Transverse colon (tissue), 4 donors: ENCODE measurements at regions not wholly inside any gene's neighbourhood (a gene's known extent, or its start where the extent isn't known, plus 50 kb on each side); places are given as distances from the start of the nearest gene placed in this dataset.

ENCODE experiments used
- DNase-seq: peaks from one replicate; pipeline ENCODE4 v3.0.0-alpha.2; 2019
- H3K27ac ChIP-seq, 4 donors: fragments of 200-600 bp; sonication (generic); 2 replicates each; pipeline ENCODE4 v1.5.1; 2016 to 2018; ENCODE audit warnings: inconsistent platforms in 4 of 4
- H3K27me3 ChIP-seq: fragments of 200-600 bp; sonication (generic); 2 replicates; pipeline ENCODE4 v1.5.1; 2017; ENCODE audit warnings: inconsistent platforms
- H3K36me3 ChIP-seq, 4 donors: fragments of 200-600 bp; sonication (generic); 2 replicates each; pipeline ENCODE4 v1.5.1; 2017 to 2019; ENCODE audit warnings: inconsistent platforms in 4 of 4
- H3K4me1 ChIP-seq, 4 donors: fragments of 200-600 bp; sonication (generic); 2 replicates each; pipeline ENCODE4 v1.5.1; 2017 to 2020; ENCODE audit warnings: inconsistent platforms in 4 of 4
- H3K4me3 ChIP-seq, 4 donors: fragments of 200-600 bp; sonication (generic); 1 replicate in 1 of 4; 2 replicates in 3 of 4; pipeline versions ENCODE4 v1.5.1 to v1.6.1; 2017 to 2019; ENCODE audit warnings: inconsistent platforms in 4 of 4
- H3K9me3 ChIP-seq, 2 donors: fragments of 200-600 bp; sonication (generic); 2 replicates each; pipeline ENCODE4 v1.5.1; 2017 to 2019; ENCODE audit warnings: inconsistent platforms in 2 of 2
- CTCF ChIP-seq, 5 experiments: fragments of 200-600 bp in 3 of 5; fragments of 450-650 bp in 2 of 5; sonication (generic) in 3 of 5; IDR thresholded peaks; 1 replicate in 2 of 5; 2 replicates in 3 of 5; pipeline ENCODE4 v1.5.1; 2016 to 2017; ENCODE audit warnings: antibody characterized with exemption in 5 of 5, inconsistent platforms in 3 of 5, mild to moderate bottlenecking in 2 of 5, moderate library complexity in 1 of 5
- EP300 ChIP-seq: sonication (generic); formaldehyde crosslinking; IDR thresholded peaks from one replicate; pipeline ENCODE4 v1.6.1; 2017; ENCODE audit warnings: antibody characterized with exemption, low read depth
- POLR2A ChIP-seq: fragments of 450-650 bp; IDR thresholded peaks from one replicate; pipeline ENCODE4 v1.6.1; 2016; ENCODE audit warnings: antibody characterized with exemption, mild to moderate bottlenecking, moderate library complexity
- POLR2AphosphoS5 ChIP-seq, 3 donors: sonication (generic); formaldehyde crosslinking; IDR thresholded peaks; one replicate each; pipeline ENCODE4 v1.6.1; 2016; ENCODE audit warnings: antibody characterized with exemption in 3 of 3
- WGBS, 2 donors: methylation state at CpG; one replicate each; pipeline ENCODE4 v1.1.5; 2018; ENCODE audit warnings: low coverage in 1 of 2; 5-methylcytosine and 5-hydroxymethylcytosine counted together
- in situ Hi-C, 4 donors: fragments of 200-750 bp; cut with MboI; loops; one replicate each; pipeline versions ENCODE4 v1.15.0 to v1.15.1; 2017; ENCODE audit warnings: low sequenced_read_pairs in 3 of 4, low pct_ligation_motif_present in 1 of 4, low pct_unique_long_range_greater_than_20kb in 1 of 4
- intact Hi-C: fragments of 100-400 bp; cut with DNase I; formaldehyde crosslinking; loops from one replicate; pipeline ENCODE4 v1.15.1; 2023; ENCODE audit warnings: low total_unique reads

- Histone ChIP-seq H3K4me3 (no peak overlapping the region), H3K36me3 (no peaks in the 10 kb centered on the region), H3K4me1 (no peaks in the 10 kb centered on the region), H3K27me3 (no peaks in the 10 kb centered on the region), H3K27ac (no peak overlapping the region), H3K9me3 (no peaks in the 10 kb centered on the region)
- in situ Hi-C loops: no loop called here
- WGBS, 2 donors: 86 to 90% methylated on average over 1 of the region's 1 CpG
- intact Hi-C loops: no loop called here
- TF ChIP-seq POLR2AphosphoS5 (IDR thresholded peaks at IDR 0.05) (no peak), CTCF (IDR thresholded peaks at IDR 0.05) (no peak), POLR2A (no peak), EP300 (no peak)
- DNase-seq: no peak
Measured at GRCh38 chr2:185127412-185127811, 529.1 kb downstream of the ZNF804A start.

GRCh38 chr2:185128346-185128745 lies 530.0 kb downstream of the ZNF804A start:
- Histone ChIP-seq H3K4me3 (no peak overlapping the region), H3K27ac (no peak overlapping the region), H3K36me3 (no peaks in the 10 kb centered on the region), H3K27me3 (no peaks in the 10 kb centered on the region), H3K4me1 (no peaks in the 10 kb centered on the region), H3K9me3 (no peaks in the 10 kb centered on the region)
- TF ChIP-seq POLR2A (no peak), POLR2AphosphoS5 (IDR thresholded peaks at IDR 0.05) (no peak), EP300 (no peak)
- DNase-seq: no peak
- in situ Hi-C loops: no loop called here
- intact Hi-C loops: no loop called here

- no peaks in the 10 kb centered on the region for H3K27me3 ChIP-seq
- no peaks in the 10 kb centered on the region for H3K36me3 ChIP-seq
- no peaks in the 10 kb centered on the region for H3K9me3 ChIP-seq
- in situ Hi-C loops: no loop called here
- 57 to 67% methylated on average over 2 of the region's 2 CpGs for WGBS, 2 donors
- intact Hi-C loops: no loop called here
- no peak for DNase-seq
- no peak for TF ChIP-seq CTCF (IDR thresholded peaks at IDR 0.05)
- no peak overlapping the region for H3K4me3 ChIP-seq
- no peaks in the 10 kb centered on the region for H3K4me1 ChIP-seq
- H3K27ac ChIP-seq: no peak overlapping the region
Measured at GRCh38 chr2:185128996-185129395, 530.7 kb downstream of the ZNF804A start.

GRCh38 chr2:185130685-185131084 lies 532.4 kb downstream of the ZNF804A start:
- no peak for TF ChIP-seq EP300
- no peak for TF ChIP-seq POLR2AphosphoS5 (IDR thresholded peaks at IDR 0.05)
- no peak for TF ChIP-seq CTCF (IDR thresholded peaks at IDR 0.05)
- no peak for TF ChIP-seq POLR2A
- Histone ChIP-seq H3K27ac (no peak overlapping the region), H3K27me3 (no peaks in the 10 kb centered on the region), H3K9me3 (no peaks in the 10 kb centered on the region), H3K4me3 (no peak overlapping the region), H3K4me1 (no peaks in the 10 kb centered on the region), H3K36me3 (no peaks in the 10 kb centered on the region)
- intact Hi-C loops (no loop called here), in situ Hi-C loops (no loop called here)
- 75 to 83% methylated on average over 4 of the region's 4 CpGs for whole genome bisulfite sequencing, 2 donors
- DNase-seq: no peak

- DNase-seq: no peak
- intact Hi-C loops: no loop called here
- Histone ChIP-seq H3K4me3 (no peak overlapping the region), H3K36me3 (no peaks in the 10 kb centered on the region), H3K9me3 (no peaks in the 10 kb centered on the region), H3K27ac (no peak overlapping the region), H3K4me1 (no peaks in the 10 kb centered on the region), H3K27me3 (no peaks in the 10 kb centered on the region)
- TF ChIP-seq POLR2AphosphoS5 (IDR thresholded peaks at IDR 0.05) (no peak), CTCF (IDR thresholded peaks at IDR 0.05) (no peak), POLR2A (no peak), EP300 (no peak)
- in situ Hi-C loops: no loop called here
- WGBS, 2 donors: 88 to 91% methylated on average over 4 to 27 of the region's 39 CpGs
Measured at GRCh38 chr2:185132501-185133041, 534.2 kb downstream of the ZNF804A start.
